Hindlimb muscle (tissue), 1 donor: ENCODE measurements at regions not wholly inside any gene's neighbourhood (a gene's known extent, or its start where the extent isn't known, plus 50 kb on each side); places are given as distances from the start of the nearest gene placed in this dataset.

Experiments used
- DNase-seq: peaks from one replicate; pipeline ENCODE4 v3.0.0-alpha.2; 2013

DNA sequence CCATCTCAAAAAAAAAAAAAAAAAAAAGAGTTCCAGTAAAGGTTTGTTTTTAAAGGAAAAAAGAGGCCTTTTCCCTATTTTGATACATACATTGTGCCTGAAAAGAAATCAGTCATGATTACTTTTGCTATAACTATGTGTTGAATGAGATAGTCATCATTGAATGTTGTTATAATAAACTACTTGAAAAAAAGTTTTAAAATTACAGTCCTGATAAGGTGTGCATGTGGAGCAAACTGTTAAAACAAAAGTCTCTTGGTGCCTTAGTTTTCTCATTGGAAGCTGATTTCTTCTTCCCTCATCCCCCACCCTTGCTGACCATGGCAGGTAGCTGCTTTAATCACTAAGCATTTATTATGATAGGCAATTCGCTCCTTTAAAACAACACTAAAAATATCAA lies 172.3 kb upstream of the TBCA start:
- no peak for DNase-seq

DNA sequence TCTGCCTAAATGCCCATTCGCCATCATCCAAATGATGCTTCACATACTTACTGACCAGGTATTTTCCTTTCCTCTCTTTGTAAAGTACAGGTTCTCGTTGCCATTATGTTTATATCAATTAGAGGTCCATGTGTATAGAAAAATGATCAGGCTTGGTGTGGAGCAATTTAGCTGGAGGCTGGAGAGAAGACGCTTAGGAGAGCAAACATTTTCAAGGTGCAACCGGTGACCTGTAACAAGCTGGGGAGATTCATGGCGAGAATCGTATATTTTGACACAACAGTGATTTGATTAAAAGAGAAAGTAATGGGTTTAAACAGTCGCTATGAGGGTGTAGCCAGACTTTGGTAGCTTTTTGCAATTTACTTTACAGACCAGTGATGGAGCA lies 170.9 kb upstream of the TBCA start:
- DNase-seq, result no peak

DNA sequence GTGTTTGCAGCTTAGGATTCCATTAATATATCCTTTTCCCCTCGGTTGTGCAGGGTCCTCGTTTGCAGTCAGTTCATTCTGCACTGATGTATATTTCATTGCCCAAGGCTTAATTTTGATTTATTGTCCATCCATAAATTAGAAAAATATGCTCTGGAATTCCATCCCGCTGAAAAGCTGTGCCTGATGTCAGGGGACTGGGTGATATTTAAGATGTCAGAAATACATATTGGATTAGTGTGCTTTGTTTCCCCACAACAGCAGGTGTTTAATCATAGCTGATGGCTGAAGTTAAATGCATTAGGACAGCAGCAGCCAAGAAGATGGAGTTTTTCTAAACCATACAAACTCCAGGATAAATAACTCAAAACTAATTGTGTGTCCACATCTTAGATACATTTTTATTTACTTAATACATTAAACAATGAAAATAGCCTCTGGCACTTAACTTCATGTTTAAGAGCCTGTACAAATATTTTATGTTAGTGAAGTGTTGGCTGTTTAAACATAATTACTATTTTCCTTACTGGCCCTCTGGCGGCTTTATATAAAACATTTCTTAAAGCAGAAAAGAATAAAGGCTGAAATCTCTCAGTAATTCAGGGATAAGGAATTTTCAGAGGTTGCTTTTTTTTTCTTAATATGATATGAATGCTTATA lies 170.4 kb upstream of the TBCA start:
- DNase-seq, result no peak

DNA sequence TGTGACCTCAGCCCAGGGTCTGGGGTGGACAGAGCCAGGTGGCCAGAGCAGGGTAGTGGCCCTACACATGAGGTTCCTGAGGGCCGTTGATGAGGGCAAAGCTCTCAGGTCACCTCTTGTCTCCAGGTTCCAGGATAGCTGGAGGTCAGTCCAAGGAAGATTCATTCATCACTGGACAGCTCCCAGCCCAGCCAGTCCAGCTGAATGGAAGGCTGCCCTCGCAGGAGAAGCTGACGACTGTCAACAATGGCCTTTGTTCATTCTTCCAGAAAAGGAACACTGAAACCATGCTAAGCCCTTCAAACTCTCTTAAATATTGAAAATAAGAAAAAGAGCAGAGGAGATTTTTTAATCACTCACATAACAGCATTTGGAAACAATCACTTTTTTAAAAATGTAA lies 169.7 kb upstream of the TBCA start:
- no peak for DNase-seq

DNA sequence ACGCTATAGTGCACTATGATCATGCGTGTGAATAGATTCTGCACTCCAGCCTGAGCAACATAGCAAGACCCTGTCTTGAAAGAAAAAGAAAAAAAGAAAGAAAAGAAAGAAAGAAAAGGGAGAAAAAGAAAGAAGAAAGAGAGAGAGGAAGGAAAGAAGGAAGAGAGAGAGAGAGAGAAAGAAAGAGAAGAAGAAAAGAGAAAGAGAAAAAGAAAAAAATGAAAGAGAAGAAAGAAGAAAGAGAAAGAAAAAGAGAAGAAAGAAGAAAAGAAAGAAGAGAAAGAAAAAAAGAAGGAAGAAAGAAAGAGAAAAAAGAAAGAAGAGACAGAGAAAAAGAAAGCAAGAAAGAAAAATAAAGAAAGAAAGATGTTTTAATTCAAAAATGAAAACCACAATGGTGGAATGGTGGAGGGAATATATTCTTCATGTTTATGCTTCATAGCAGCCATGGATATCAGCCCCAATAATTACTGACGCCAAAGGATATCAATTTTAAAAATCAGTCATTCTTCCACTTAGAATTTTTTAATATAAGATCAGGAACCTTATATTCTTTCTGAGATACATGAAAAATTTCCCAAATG lies 168.7 kb upstream of the TBCA start:
- no peak for DNase-seq

DNA sequence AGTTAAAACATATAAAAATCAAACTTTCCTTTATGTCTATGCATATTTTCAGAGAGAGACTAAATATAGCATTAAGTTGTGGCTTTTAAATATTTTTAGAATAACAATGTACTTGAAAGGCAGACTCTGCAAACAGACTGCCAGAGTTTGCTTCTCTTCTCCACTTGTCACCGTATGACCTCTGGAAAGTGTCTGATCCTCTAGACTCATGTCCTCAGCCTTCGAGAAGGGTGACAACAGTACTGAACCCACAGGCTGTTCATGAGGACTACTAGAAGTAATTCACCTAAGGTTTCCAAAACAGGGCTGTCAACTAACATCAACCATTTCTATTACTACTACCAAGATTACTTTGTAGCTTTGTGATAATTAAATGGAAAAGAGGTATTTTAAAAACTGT lies 167.7 kb upstream of the TBCA start:
- DNase-seq, result no peak

DNA sequence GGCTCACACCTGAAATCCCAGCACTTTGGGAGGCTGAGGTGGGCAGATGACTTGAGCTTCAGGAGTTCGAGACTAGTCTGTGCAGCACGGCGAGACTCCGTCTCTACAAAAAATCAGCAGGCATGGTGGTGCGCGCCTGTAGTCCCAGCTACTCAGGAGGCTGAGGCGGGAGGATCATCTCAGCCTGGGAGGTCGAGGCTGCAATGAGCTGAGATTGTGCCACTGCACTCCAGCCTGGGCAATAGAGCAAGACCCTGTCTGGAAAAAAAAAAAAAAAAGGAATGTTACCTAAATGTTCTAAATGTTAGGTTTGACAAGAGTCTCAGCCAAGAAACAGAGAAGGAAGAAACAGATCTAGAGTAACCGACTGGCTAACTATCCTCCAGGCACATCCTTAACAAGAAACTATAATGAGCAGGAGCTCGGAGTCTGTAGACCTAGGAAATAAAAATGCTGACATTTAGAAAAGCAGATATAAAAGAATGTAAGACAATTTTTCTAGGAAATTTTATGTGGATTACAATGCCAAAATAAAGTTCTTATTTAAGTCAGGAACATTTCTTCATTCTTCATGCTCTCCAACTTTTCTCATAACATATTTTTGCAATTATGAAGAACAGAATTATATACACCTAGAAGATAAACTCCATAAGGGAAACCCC lies 166.6 kb upstream of the TBCA start:
- no peak for DNase-seq

DNA sequence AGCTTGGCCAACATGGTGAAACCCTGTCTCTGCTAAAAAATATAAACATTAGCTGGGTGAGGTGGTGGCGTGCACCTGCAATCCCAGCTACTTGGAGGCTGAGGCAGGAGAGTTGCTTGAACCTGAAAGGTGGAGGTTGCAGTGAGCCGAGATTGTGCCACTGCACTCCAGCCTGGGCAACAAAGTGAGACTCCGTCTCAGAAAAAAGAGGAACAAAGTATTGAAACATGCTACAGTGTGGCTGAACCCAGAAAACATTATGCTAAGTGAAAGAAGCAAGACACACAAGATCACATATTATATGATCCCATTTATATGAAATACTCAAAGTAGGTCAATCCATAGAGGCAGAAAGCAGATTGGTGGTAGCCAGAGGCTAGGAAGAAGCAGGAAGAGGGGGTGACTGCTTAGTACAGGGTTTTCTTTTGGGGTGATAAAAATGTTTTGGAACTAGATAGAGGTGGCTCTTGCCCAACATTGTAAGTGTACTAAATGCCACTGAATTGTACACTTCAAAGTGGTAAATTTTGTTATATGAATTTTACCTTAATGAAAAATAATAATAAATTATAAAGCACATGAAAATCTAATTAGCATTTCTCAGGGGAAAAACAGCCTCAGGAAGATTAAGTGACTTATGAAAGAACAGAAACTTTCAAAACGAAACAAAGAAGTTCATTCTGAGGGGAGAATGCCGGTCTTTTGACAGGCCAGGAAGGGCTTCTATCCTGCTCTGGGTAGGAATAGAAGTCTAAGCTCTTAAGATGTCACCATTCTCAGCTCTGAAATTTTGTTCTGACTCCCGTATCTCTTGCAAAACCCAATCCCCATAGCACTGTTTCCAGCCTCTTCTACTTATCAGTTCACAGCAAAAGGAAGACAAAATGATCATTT lies 161.1 kb upstream of the TBCA start:
- DNase-seq, result no peak

DNA sequence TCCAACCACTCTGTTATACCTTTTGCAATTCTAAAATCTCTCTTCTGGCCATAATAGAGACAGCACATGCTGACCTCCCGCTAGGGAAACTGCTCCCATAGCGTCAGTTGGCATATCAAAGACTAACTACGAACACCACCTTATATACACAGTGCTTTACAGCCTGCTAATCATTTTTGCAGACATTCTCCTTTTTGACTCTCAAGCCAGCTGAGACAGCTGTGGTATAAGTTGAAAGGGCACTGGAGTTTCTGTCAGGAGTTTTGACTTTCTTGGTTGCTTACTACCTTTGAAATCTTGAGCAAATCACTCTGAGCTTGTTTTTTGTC lies 160.2 kb upstream of the TBCA start:
- DNase-seq, result no peak

DNA sequence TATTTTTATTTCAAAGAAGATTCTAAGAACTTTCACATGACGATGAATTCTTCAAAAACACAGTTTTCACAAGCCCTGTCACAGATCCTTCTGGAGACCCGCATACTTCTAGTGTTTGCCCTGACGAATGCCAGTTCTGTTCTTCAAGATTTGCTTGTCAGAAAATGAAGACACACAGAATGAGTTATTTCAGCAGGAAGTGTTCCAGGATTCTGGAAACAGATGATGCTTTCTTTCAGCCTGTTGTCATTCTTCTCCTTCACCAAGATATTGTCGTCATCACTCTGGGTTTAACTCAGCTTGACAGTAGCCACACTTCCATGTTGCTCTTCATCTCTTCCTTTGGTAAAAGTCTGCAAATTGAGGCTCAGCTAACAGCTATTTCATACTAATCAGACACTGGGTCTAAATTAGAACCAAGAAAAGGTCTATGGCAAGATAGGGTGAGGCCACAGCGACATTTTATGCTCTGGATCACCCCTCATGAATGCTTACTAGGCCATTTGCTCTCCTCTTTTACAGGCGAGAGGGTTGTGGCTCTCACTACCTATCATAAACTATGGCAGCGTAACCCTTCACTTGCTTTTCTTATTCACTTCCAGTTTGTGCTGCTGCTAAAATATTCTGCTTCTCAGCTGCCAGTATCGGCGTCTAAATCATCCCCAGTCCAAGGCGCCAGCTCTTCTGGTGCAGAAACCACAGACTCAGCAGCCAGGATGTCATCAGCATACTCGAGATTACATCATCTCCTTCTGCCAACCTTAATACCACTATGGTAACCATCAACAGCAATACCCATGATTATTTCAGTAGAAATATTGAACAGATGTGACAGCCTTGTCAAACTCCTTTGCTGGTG lies 159.6 kb upstream of the TBCA start:
- no peak for DNase-seq

DNA sequence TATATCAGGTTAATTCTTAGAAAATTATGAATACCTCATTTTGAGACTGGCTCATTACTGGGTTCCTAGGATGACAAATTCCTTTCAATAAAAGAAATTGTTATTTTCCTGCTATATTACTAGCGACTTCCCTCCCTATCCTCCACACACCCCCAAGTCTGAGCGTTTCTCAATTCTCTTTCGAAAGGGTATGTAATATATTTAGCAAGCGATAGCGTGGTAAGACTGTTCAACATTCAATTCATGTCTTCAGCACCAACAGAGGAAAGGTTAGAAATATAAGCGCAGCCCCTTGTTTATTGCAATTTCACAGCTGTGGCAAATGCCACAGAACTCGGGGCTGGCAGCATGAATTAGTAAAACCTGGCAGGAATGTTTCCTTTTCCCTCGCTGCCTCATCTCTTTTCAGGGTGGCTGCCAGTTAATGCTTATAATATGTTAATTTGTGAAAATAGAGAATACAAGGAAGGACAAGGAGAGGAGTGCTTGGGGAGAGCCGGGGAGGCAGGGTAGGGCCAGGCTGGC lies 152.7 kb upstream of the TBCA start:
- no peak for DNase-seq

DNA sequence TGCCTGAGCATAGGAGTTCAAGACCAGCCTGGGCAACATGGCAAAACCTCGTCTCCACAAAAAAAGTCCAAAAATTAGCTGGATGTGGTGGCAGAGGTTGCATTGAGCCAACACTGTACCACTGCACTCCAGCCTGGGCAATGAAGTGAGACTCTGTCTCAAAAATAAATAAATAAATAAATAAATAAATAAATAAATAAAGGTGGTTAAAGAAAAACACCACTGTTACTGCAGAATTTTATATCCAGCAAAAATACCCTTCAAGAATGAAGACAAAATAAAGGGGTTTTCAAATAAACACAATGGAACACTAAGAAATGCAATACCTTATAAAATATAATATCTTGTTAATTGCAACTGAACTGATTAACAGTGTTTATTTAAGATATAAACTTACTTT lies 150.2 kb upstream of the TBCA start:
- DNase-seq, result no peak

DNA sequence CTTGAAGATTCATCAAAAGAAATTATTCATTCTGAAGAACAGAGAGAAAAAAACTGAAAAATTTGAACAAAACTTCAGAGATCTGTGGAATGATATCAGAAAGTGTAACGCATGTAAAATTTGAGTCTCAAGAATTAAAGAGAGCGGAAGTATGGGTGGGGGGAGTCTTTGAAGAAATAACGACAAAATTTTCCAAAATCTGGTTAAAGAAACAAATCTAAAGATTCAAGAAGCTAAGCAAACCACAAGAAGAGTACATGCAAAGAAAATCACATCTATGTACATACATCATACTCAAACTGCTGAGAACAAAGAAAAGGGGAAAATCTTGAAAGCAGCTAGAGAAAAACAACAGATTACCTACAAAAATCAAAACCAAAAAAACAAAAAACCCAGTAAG lies 149.4 kb upstream of the TBCA start:
- no peak for DNase-seq

DNA sequence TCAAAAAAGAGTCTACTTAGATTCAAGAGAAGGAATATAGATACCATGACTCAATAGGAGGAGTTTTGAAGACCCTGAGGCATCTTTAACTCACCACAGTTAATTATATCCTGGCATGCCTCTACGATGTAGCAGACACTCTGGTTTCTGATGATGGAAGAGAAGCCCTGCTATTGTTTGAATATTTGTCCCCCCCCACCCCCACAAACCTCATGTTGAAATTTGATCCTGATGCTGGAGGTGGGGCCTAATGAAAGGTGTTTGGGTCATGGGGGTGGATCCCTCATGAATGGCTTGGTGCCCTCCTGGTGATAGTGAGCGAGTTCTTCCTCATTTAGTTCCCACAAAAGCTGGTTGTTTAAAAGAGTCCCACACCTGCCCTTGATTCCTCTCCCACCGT lies 147.9 kb upstream of the TBCA start:
- no peak for DNase-seq

DNA sequence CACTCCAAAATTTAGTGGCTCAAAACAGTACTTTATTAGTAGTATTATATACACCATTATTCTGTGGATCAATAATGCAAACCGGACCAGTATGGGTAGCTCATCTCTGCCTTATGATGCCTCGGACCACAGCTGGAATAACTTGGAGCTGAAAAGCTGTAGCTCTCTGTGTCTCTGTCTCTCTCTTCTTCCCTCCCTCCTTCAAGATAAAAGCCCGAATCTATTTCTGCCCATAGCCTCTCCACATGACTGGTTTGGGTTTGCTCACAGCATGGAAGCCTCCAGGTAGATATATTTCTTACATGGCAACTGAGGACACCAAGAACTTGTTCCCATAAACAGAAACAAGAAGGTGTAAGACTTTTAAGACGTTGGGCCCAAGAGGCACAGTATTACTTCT lies 147.5 kb upstream of the TBCA start:
- no peak for DNase-seq

DNA sequence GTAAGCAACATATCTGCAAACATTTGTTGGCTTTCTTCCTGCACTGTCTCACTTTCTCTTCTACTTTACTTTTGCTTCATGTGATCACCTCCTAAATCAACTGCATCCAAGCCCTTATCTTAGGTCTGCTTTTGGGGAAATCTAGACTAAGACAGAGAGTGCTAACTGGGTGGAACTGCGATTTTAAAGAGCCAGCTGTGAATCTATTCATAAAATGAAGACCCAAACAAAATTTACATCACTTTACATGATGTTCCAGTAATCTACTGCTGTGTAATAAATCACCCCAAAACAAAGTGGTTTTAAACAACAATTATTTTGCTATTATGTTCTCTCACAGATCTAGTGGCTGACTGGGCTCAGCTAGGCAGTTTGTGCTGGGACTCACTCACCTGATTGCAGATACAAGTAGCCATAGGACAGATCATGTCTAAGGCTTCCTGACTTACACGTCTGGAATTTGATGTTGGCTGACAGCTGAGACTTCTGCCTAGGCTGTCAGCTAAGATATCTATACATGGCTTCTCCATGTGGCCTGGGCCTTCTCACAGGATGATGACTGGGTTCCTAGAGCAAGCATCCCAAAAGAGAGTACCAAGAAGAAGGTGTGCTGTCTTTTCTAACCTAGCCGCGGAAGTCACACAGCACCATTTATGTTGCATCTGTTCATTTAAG lies 145.1 kb upstream of the TBCA start:
- DNase-seq, result no peak

DNA sequence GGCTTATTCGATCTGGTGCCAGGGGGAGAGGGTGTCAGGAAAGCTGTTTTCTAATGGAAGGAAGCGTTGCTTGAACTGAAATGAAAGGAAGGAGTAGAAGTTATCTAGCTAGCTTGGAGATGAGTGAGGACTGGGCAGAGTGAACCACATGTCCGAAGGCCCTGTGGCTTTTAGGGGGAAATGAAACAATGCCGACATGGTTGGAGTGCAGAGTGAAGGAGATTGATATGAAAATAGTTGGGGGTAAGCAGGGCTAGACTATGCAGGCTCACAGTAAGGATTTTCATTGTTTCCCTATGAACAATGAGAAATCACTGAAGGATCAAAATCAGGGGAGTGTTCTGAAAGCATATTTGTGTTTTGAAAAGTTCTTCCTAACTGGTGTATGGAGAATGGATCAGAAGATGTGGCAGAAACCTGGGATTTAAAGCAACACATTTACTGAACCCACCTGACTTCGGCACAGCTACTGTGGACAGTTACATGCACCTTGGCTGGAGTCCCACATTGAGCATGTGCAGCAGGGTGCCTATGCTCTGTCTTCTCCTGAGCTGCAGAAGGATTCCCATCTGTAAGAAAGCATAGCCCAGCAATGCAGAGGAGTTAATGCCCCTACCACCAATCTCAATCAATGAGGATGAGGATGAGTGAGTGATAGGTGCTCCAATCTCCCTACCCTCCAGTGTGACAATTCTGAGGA lies 144.4 kb upstream of the TBCA start:
- DNase-seq, result no peak

DNA sequence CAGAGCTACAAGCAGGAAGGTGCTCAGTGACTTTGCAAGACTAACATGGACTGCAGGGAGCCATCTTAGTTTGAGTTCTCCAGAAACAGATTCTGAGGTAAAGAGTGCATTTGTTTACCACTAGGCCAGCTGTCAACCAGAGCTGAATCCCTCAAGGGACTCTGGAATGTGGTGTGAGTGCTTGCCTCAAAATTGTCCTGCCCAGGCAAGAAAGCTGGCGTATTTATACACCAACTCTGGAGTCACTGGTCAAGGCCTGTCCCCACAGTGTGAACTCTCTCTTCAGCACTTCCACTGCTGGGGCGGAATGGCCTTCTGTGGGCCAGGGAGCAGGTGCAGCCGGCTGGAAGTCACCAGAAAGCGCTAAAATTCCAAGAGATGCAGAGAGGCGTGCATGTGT lies 139.2 kb upstream of the TBCA start:
- no peak for DNase-seq

DNA sequence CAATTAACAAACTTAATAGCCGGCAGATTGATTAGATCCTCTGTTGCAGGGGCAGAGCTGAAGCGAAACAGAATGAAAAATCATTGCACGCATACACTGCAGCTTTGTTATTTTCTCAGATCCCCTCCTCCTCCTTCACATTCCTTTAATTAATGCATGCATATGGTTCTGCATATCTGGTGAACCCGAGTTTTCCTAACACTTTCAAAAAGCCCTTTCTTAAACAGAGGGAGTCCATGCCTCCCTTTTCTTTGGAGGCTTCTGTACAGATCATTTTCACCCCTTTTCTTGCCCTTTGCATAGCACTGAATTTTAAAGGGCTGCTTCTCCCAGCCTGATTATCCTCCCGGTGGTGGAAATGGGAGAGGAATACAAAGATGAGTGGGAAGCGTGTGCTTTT lies 136.6 kb upstream of the TBCA start:
- no peak for DNase-seq

DNA sequence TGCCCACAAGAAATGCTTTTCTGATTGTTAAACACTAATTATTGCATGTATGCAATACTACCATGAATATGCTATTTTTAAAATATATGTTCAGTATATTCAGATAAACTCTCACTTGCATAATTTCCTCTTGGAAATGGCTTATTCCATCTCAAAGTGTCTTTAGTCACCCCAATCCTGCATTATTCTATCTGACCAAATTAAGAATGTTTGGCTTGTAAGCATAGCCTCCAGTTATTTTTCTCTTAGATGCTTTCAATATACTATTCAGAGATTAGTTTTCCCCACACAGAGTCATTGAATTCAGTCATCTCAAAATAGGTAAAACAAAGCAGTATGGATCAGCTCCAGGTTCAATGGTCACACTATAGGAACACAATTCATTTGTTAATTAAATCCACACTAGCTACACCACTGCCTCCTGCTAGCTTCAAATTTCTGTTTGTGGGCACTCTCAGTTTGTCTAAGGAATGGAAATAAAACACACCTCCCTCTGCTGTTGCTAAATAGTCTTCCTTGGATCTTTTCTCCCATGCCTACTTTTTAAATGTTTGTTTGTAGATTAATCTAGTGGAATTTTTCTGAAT lies 134.6 kb upstream of the TBCA start:
- DNase-seq, result no peak

DNA sequence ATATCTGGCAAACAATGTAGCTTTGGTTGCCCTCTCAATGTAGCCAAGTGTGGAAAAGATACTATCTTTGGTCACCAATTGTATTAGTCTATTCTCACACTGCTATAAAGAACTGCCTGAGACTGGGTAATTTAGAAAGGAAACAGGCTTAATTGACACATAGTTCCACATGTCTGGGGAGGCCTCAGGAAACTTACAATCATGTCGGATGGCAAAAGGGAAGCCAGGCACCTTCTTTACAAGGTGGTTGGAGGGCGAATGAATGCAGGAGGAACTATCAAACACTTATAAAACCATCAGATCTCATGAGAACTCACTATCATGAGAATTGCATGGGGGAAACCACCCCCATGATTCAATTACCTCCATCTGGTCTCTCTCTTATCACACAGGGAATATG lies 133.1 kb upstream of the TBCA start:
- DNase-seq, result no peak
